GM23338 (cell line): ENCODE measurements at regions not wholly inside any gene's neighbourhood (a gene's known extent, or its start where the extent isn't known, plus 50 kb on each side); places are given as distances from the start of the nearest gene placed in this dataset.
A peak's percentile ranks its signal among the peaks of the same experiment; 100 is the strongest.

Source experiments
- ATAC-seq: fragments of 200-7000 bp; cut with Tn5 transposase; 3 replicates; pipeline ENCODE4 v1.9.1; 2020
- DNase-seq: peaks from one replicate; pipeline ENCODE4 v3.0.0-alpha.2; 2015; ENCODE audit warnings: low spot score
- H2AFZ ChIP-seq: fragments of 200-600 bp; sonication (generic); 2 replicates; pipeline ENCODE4 v1.8.0; 2016; ENCODE audit warnings: antibody characterized with exemption, mild to moderate bottlenecking, moderate library complexity
- H3F3A ChIP-seq: fragments of 200-600 bp; sonication (generic); replicated peaks from 2 replicates; pipeline ENCODE4 v1.8.0; 2017; ENCODE audit warnings: antibody characterized with exemption, mixed run types, low read depth
- H3K27ac ChIP-seq: fragments of 200-600 bp; sonication (generic); 2 replicates; pipeline ENCODE4 v1.6.1; 2016; ENCODE audit warnings: low read depth
- H3K27me3 ChIP-seq: fragments of 200-600 bp; sonication (generic); 2 replicates; pipeline ENCODE4 v1.8.0; 2016; ENCODE audit warnings: mild to moderate bottlenecking, mixed run types, moderate library complexity; ENCODE audit not compliant: insufficient read depth
- H3K36me3 ChIP-seq: fragments of 200-600 bp; sonication (generic); 2 replicates; pipeline ENCODE4 v1.8.0; 2016; ENCODE audit warnings: mild to moderate bottlenecking; ENCODE audit not compliant: insufficient read depth
- H3K4me1 ChIP-seq: fragments of 200-600 bp; sonication (generic); 2 replicates; pipeline ENCODE4 v1.8.0; 2016; ENCODE audit warnings: mild to moderate bottlenecking, moderate library complexity; ENCODE audit not compliant: insufficient read depth
- H3K4me2 ChIP-seq: fragments of 200-600 bp; sonication (generic); 2 replicates; pipeline ENCODE4 v1.7.1; 2017; ENCODE audit warnings: mixed run types
- H3K4me3 ChIP-seq: fragments of 200-600 bp; sonication (generic); 2 replicates; pipeline ENCODE4 v1.6.1; 2016; ENCODE audit warnings: mixed run types
- H3K79me2 ChIP-seq: fragments of 200-600 bp; sonication (generic); replicated peaks from 2 replicates; pipeline ENCODE4 v1.8.0; 2017; ENCODE audit warnings: mild to moderate bottlenecking; ENCODE audit not compliant: insufficient read depth
- H3K9me2 ChIP-seq: fragments of 200-600 bp; sonication (generic); 2 replicates; pipeline ENCODE4 v1.8.0; 2017; ENCODE audit not compliant: insufficient read depth
- H4K20me1 ChIP-seq: fragments of 200-600 bp; sonication (generic); replicated peaks from 2 replicates; pipeline ENCODE4 v1.8.0; 2017; ENCODE audit warnings: mild to moderate bottlenecking; ENCODE audit not compliant: insufficient read depth
- H3K27ac Mint-ChIP-seq: 2 replicates; pipeline ENCODE4 v1.8.0; 2020; ENCODE audit warnings: inconsistent platforms, mild to moderate bottlenecking, moderate library complexity, mixed read lengths
- H3K27me3 Mint-ChIP-seq: 3 replicates; pipeline ENCODE4 v1.8.0; 2022; ENCODE audit warnings: low read depth, mild to moderate bottlenecking, moderate library complexity, mixed read lengths, inconsistent platforms; ENCODE audit not compliant: insufficient read depth, poor library complexity
- H3K36me3 Mint-ChIP-seq: 3 replicates; pipeline ENCODE4 v1.8.0; 2021; ENCODE audit warnings: low read depth, mild to moderate bottlenecking, inconsistent platforms, moderate library complexity, mixed read lengths
- H3K4me1 Mint-ChIP-seq: 3 replicates; pipeline ENCODE4 v1.8.0; 2020; ENCODE audit warnings: mild to moderate bottlenecking, inconsistent platforms, mixed read lengths
- H3K4me3 Mint-ChIP-seq: 3 replicates; pipeline ENCODE4 v1.8.0; 2021; ENCODE audit warnings: moderate library complexity, mild to moderate bottlenecking, inconsistent platforms, mixed read lengths
- H3K9me3 Mint-ChIP-seq: 3 replicates; pipeline ENCODE4 v1.8.0; 2020; ENCODE audit warnings: moderate library complexity, mild to moderate bottlenecking, inconsistent platforms, mixed read lengths
- CREB1 ChIP-seq: fragments of 250-450 bp; sonication (Bioruptor Pico); IDR thresholded peaks from 2 replicates; pipeline ENCODE4 v1.5.0; 2020; ENCODE audit warnings: low read depth, mild to moderate bottlenecking, moderate library complexity
- CTCF ChIP-seq, 2 experiments: fragments of 200-600 bp in 1 of 2; sonication (generic) in 1 of 2; conservative IDR thresholded peaks; 2 replicates each; pipeline versions ENCODE4 v1.5.1 to v1.6.1; 2016 to 2017; ENCODE audit warnings: antibody characterized with exemption in 2 of 2, low read depth in 2 of 2, mild to moderate bottlenecking in 2 of 2, moderate library complexity in 1 of 2
- ETS1 ChIP-seq: IDR thresholded peaks from 2 replicates; pipeline ENCODE4 v1.6.1; 2016; ENCODE audit warnings: antibody characterized with exemption
- EZH2 ChIP-seq: fragments of 200-600 bp; sonication (generic); IDR thresholded peaks from one replicate; pipeline ENCODE4 v1.8.0; 2017; ENCODE audit warnings: antibody characterized with exemption, mild to moderate bottlenecking, low read depth; ENCODE audit not compliant: unreplicated experiment
- EZH2phosphoT487 ChIP-seq: fragments of 200-600 bp; sonication (generic); IDR thresholded peaks from one replicate; pipeline ENCODE4 v1.8.1; 2018; ENCODE audit warnings: antibody characterized with exemption; ENCODE audit not compliant: unreplicated experiment
- JUNB ChIP-seq: IDR thresholded peaks from one replicate; pipeline ENCODE4 v1.6.1; 2016; ENCODE audit warnings: antibody characterized with exemption; ENCODE audit not compliant: unreplicated experiment
- NANOG ChIP-seq: IDR thresholded peaks from 2 replicates; pipeline ENCODE4 v1.6.1; 2016; ENCODE audit warnings: antibody characterized with exemption, borderline replicate concordance
- POLR2AphosphoS5 ChIP-seq: IDR thresholded peaks from 2 replicates; pipeline ENCODE4 v1.6.1; 2016; ENCODE audit warnings: antibody characterized with exemption, low read depth
- REST ChIP-seq: IDR thresholded peaks from one replicate; pipeline ENCODE4 v1.6.1; 2018; ENCODE audit warnings: antibody characterized with exemption; ENCODE audit not compliant: unreplicated experiment
- STAT1 ChIP-seq: IDR thresholded peaks from one replicate; pipeline ENCODE4 v1.6.1; 2016; ENCODE audit warnings: antibody characterized with exemption; ENCODE audit not compliant: unreplicated experiment
- ZNF114 ChIP-seq: fragments of 250-450 bp; sonication (Bioruptor Pico); IDR thresholded peaks from 2 replicates; pipeline ENCODE4 v1.5.0; 2020; ENCODE audit warnings: mild to moderate bottlenecking, moderate library complexity
- ZNF331 ChIP-seq: fragments of 250-450 bp; sonication (Bioruptor Pico); IDR thresholded peaks from 2 replicates; pipeline ENCODE4 v1.5.0; 2020; ENCODE audit warnings: low read depth, mild to moderate bottlenecking, moderate library complexity
- TF ChIP-seq, protein P1 (sequence below): fragments of 250-450 bp; sonication (Bioruptor Pico); IDR thresholded peaks from 2 replicates; pipeline ENCODE4 v1.5.0; 2020; ENCODE audit warnings: mild to moderate bottlenecking, moderate library complexity

GRCh38 chrX:150028692-150029091, 90.4 kb upstream of the EOLA2 start (continued):
- TF ChIP-seq ZNF114 (CRISPR knock-in tag) (no peak), CREB1 (CRISPR knock-in tag) (no peak)

GRCh38 chrX:150032742-150033141, 94.5 kb upstream of the EOLA2 start:
- H3K4me1 Mint-ChIP-seq = peaks cover 2% of the 10 kb centered on the region; the same call in 1 of the 3 replicates
- no peak overlapping the region for H3K4me3 Mint-ChIP-seq
- no peaks in the 10 kb centered on the region for H3K4me1 ChIP-seq
- H3K36me3 ChIP-seq = no peaks in the 10 kb centered on the region
- H3K79me2 ChIP-seq = no peaks in the 10 kb centered on the region
- H3K9me2 ChIP-seq = no peaks in the 10 kb centered on the region
- TF ChIP-seq STAT1 (no peak), CREB1 (CRISPR knock-in tag) (no peak), ZNF331 (CRISPR knock-in tag) (no peak), ZNF114 (CRISPR knock-in tag) (no peak), CTCF (conservative IDR thresholded peaks at IDR 0.05; ENCODE audit: low read depth in 2 of 2) (no peak), EZH2 (no peak), ETS1 (no peak), JUNB (no peak), REST (no peak), POLR2AphosphoS5 (no peak), NANOG (no peak), EZH2phosphoT487 (no peak)
- TF ChIP-seq, protein P1, sequence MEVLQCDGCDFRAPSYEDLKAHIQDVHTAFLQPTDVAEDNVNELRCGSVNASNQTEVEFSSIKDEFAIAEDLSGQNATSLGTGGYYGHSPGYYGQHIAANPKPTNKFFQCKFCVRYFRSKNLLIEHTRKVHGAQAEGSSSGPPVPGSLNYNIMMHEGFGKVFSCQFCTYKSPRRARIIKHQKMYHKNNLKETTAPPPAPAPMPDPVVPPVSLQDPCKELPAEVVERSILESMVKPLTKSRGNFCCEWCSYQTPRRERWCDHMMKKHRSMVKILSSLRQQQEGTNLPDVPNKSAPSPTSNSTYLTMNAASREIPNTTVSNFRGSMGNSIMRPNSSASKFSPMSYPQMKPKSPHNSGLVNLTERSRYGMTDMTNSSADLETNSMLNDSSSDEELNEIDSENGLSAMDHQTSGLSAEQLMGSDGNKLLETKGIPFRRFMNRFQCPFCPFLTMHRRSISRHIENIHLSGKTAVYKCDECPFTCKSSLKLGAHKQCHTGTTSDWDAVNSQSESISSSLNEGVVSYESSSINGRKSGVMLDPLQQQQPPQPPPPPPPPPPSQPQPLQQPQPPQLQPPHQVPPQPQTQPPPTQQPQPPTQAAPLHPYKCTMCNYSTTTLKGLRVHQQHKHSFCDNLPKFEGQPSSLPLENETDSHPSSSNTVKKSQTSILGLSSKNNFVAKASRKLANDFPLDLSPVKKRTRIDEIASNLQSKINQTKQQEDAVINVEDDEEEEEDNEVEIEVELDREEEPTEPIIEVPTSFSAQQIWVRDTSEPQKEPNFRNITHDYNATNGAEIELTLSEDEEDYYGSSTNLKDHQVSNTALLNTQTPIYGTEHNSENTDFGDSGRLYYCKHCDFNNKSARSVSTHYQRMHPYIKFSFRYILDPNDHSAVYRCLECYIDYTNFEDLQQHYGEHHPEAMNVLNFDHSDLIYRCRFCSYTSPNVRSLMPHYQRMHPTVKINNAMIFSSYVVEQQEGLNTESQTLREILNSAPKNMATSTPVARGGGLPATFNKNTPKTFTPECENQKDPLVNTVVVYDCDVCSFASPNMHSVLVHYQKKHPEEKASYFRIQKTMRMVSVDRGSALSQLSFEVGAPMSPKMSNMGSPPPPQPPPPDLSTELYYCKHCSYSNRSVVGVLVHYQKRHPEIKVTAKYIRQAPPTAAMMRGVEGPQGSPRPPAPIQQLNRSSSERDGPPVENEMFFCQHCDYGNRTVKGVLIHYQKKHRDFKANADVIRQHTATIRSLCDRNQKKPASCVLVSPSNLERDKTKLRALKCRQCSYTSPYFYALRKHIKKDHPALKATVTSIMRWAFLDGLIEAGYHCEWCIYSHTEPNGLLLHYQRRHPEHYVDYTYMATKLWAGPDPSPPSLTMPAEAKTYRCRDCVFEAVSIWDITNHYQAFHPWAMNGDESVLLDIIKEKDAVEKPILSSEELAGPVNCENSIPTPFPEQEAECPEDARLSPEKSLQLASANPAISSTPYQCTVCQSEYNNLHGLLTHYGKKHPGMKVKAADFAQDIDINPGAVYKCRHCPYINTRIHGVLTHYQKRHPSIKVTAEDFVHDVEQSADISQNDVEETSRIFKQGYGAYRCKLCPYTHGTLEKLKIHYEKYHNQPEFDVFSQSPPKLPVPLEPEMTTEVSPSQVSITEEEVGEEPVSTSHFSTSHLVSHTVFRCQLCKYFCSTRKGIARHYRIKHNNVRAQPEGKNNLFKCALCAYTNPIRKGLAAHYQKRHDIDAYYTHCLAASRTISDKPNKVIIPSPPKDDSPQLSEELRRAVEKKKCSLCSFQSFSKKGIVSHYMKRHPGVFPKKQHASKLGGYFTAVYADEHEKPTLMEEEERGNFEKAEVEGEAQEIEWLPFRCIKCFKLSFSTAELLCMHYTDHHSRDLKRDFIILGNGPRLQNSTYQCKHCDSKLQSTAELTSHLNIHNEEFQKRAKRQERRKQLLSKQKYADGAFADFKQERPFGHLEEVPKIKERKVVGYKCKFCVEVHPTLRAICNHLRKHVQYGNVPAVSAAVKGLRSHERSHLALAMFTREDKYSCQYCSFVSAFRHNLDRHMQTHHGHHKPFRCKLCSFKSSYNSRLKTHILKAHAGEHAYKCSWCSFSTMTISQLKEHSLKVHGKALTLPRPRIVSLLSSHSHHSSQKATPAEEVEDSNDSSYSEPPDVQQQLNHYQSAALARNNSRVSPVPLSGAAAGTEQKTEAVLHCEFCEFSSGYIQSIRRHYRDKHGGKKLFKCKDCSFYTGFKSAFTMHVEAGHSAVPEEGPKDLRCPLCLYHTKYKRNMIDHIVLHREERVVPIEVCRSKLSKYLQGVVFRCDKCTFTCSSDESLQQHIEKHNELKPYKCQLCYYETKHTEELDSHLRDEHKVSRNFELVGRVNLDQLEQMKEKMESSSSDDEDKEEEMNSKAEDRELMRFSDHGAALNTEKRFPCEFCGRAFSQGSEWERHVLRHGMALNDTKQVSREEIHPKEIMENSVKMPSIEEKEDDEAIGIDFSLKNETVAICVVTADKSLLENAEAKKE (CRISPR knock-in tag) = no peak
- H3K27me3 Mint-ChIP-seq = no peaks in the 10 kb centered on the region
- no peaks in the 10 kb centered on the region for H3K36me3 Mint-ChIP-seq
- DNase-seq (no peak), ATAC-seq (peak; percentile 57; the same call in 2 of the 3 replicates)
- H3K4me2 ChIP-seq = no peak overlapping the region
- H3K9me3 Mint-ChIP-seq = no peaks in the 10 kb centered on the region; the same call in 2 of the 3 replicates
- H3K27me3 ChIP-seq = no peaks in the 10 kb centered on the region
- H4K20me1 ChIP-seq = no peaks in the 10 kb centered on the region
- H3K4me3 ChIP-seq = no peak overlapping the region
- no peak overlapping the region for H3K27ac Mint-ChIP-seq
- H2AFZ ChIP-seq = no peak overlapping the region
- H3F3A ChIP-seq = no peaks in the 10 kb centered on the region
- no peak overlapping the region for H3K27ac ChIP-seq
